Natural killer cell (primary cell): ENCODE measurements at regions not wholly inside any gene's neighbourhood (a gene's known extent, or its start where the extent isn't known, plus 50 kb on each side); places are given as distances from the start of the nearest gene placed in this dataset.

Experiments used
- ATAC-seq, 3 donors: fragments of 150-1000 bp in 2 of 3; fragments of 200-7000 bp in 1 of 3; cut with Tn5 transposase; 1 replicate in 1 of 3; 2 replicates in 2 of 3; pipeline ENCODE4 v1.10.0; 2021; ENCODE audit warnings: mild to moderate bottlenecking in 2 of 3, moderate library complexity in 2 of 3
- DNase-seq, 2 donors: peaks; one replicate each; pipeline versions ENCODE4 v3.0.0 to v3.0.0-alpha.2; 2013 to 2021; ENCODE audit warnings: mixed read lengths in 1 of 2
- H3K27ac ChIP-seq: one replicate; pipeline ENCODE4 v1.5.1; 2013; ENCODE audit warnings: mild to moderate bottlenecking, low read length
- H3K27me3 ChIP-seq: one replicate; pipeline ENCODE4 v1.6.1; 2013; ENCODE audit warnings: low read length; ENCODE audit not compliant: control insufficient read depth, insufficient read depth
- H3K36me3 ChIP-seq: one replicate; pipeline ENCODE4 v1.6.1; 2013; ENCODE audit warnings: low read length; ENCODE audit not compliant: control insufficient read depth, insufficient read depth
- H3K4me1 ChIP-seq: one replicate; pipeline ENCODE4 v1.6.1; 2013; ENCODE audit warnings: low read length; ENCODE audit not compliant: control insufficient read depth, insufficient read depth
- H3K4me3 ChIP-seq: one replicate; pipeline ENCODE4 v1.5.1; 2013; ENCODE audit warnings: low read length
- H3K9me3 ChIP-seq: one replicate; pipeline ENCODE4 v1.6.1; 2013; ENCODE audit warnings: low read length; ENCODE audit not compliant: control insufficient read depth, insufficient read depth
- H3K27ac Mint-ChIP-seq, 2 donors: one replicate each; pipeline ENCODE4 v1.8.0; 2022; ENCODE audit warnings: mild to moderate bottlenecking in 2 of 2, mixed read lengths in 2 of 2, moderate library complexity in 1 of 2
- H3K27me3 Mint-ChIP-seq, 2 donors: one replicate each; pipeline ENCODE4 v1.8.0; 2022; ENCODE audit warnings: low read depth in 2 of 2, mixed read lengths in 2 of 2
- H3K36me3 Mint-ChIP-seq: one replicate; pipeline ENCODE4 v1.8.0; 2022; ENCODE audit warnings: mixed read lengths
- H3K4me1 Mint-ChIP-seq, 2 donors: one replicate each; pipeline ENCODE4 v1.8.0; 2022; ENCODE audit warnings: mixed read lengths in 2 of 2
- H3K4me3 Mint-ChIP-seq: one replicate; pipeline ENCODE4 v1.8.0; 2022; ENCODE audit warnings: mild to moderate bottlenecking, moderate library complexity, mixed read lengths
- H3K9me3 Mint-ChIP-seq, 2 donors: one replicate each; pipeline ENCODE4 v1.8.0; 2022; ENCODE audit warnings: mixed read lengths in 2 of 2
- CTCF ChIP-seq: fragments of 200-600 bp; IDR thresholded peaks from one replicate; pipeline ENCODE4 v1.8.0; 2022; ENCODE audit warnings: antibody characterized with exemption
- WGBS: methylation state at CpG from one replicate; pipeline ENCODE4 v1.1.7; 2013; ENCODE audit warnings: missing lambda C conversion rate; ENCODE audit not compliant: insufficient coverage; 5-methylcytosine and 5-hydroxymethylcytosine counted together
- intact Hi-C: fragments of 100-400 bp; cut with micrococcal nuclease; formaldehyde crosslinking; loops from one replicate; pipeline ENCODE4 v1.14.2; 2022

DNA sequence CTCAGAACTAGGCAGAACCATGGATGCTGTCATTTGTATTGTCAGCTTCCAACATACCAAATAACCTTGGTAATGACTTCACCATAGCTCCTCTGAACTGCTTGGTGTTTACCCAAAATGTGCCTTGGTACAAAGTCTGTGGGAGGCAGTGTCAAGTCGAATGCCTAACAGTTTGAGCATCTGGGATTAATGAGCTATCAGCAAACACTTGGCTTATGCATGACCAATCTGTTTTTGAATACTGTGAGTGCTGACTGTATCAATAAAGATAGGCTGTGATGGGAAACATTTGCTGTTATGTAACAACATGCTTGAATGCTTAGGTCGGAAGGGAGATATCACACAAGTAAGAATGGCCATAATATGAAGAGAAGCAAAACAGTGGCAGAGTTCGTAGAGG is 455.4 kb downstream of the CMPK2 start:
- peaks cover 8 to 11% of the 10 kb centered on the region in 2 donors for H3K9me3 Mint-ChIP-seq
- H3K4me3 Mint-ChIP-seq: no peak overlapping the region
- DNase-seq: no peak
- no peaks in the 10 kb centered on the region for H3K36me3 Mint-ChIP-seq
- H3K27ac Mint-ChIP-seq: no peak overlapping the region
- no peak for ATAC-seq
- 76% methylated on average over 3 of the region's 3 CpGs for WGBS
- Histone ChIP-seq H3K36me3 (no peaks in the 10 kb centered on the region), H3K27ac (no peak overlapping the region), H3K4me1 (no peaks in the 10 kb centered on the region), H3K27me3 (no peaks in the 10 kb centered on the region), H3K9me3 (no peaks in the 10 kb centered on the region), H3K4me3 (no peak overlapping the region)
- no peaks in the 10 kb centered on the region for H3K4me1 Mint-ChIP-seq
- no peaks in the 10 kb centered on the region for H3K27me3 Mint-ChIP-seq
- no peak for TF ChIP-seq CTCF
- intact Hi-C loops: no loop called here

DNA sequence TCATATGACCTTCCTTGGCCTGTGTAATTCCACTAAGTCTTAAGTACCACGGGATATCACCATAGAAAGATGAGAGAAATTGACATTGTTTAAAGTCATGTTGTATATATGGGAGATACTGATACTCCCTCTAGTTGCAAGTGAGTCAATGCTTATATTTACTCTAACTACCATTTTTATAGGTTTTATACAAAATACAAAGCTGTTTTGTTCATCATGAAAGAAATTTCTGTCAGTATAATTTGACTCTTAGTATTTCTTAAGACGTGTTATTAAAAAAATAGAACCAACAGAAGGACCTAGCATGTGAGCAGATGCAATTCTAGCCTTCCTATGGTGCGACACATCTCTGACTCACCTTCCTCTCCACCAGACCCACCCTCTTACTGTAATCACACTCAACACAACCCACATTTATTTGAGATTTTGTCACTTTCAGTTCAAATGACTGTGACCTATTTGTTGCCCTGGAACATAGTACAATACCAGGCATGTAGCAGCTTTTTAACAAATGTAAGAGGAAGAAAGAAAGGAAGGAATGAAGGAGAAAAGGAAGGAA is 453.1 kb downstream of the CMPK2 start:
- WGBS: 79% methylated on average over 3 of the region's 3 CpGs
- peaks cover 8 to 12% of the 10 kb centered on the region in 2 donors for H3K9me3 Mint-ChIP-seq
- no peak for TF ChIP-seq CTCF
- intact Hi-C loops: no loop called here
- DNase-seq: no peak
- Histone ChIP-seq H3K27ac (no peak overlapping the region), H3K4me3 (no peak overlapping the region), H3K27me3 (no peaks in the 10 kb centered on the region), H3K9me3 (no peaks in the 10 kb centered on the region), H3K36me3 (no peaks in the 10 kb centered on the region), H3K4me1 (no peaks in the 10 kb centered on the region)
- no peak for ATAC-seq
- H3K27ac Mint-ChIP-seq: no peak overlapping the region
- no peaks in the 10 kb centered on the region for H3K36me3 Mint-ChIP-seq
- no peaks in the 10 kb centered on the region for H3K27me3 Mint-ChIP-seq
- no peaks in the 10 kb centered on the region for H3K4me1 Mint-ChIP-seq
- H3K4me3 Mint-ChIP-seq: no peak overlapping the region

DNA sequence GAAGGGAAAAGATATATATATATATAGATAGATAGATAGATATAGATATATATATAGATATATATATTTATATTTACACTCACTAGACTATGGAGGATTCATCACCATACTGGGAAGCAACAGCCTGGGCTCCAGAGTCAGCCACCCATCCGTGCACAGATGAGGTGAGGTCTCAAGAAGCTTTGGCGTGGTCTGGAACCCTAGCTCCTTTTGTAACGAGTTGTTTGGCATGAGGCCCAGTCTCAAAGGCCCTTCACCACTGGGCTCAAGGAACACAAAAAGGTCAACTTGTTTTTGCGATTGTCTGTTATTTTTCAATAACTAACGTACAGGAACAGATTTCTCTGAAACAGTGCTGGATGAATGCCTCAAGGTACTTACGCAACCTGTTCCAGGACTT is 448.7 kb downstream of the CMPK2 start:
- H3K27me3 Mint-ChIP-seq: no peaks in the 10 kb centered on the region
- intact Hi-C loops: no loop called here
- 85% methylated on average over 6 of the region's 6 CpGs for WGBS
- H3K27ac Mint-ChIP-seq: no peak overlapping the region
- ATAC-seq: no peak
- H3K36me3 Mint-ChIP-seq: no peaks in the 10 kb centered on the region
- H3K27ac ChIP-seq: no peak overlapping the region
- DNase-seq: no peak
- H3K9me3 ChIP-seq: no peaks in the 10 kb centered on the region
- no peaks in the 10 kb centered on the region for H3K4me1 Mint-ChIP-seq
- no peak overlapping the region for H3K4me3 ChIP-seq
- H3K36me3 ChIP-seq: no peaks in the 10 kb centered on the region
- H3K27me3 ChIP-seq: no peaks in the 10 kb centered on the region
- no peak for TF ChIP-seq CTCF
- H3K9me3 Mint-ChIP-seq: peaks cover 8 to 9% of the 10 kb centered on the region in 2 donors
- no peak overlapping the region for H3K4me3 Mint-ChIP-seq
- H3K4me1 ChIP-seq: no peaks in the 10 kb centered on the region

- Histone ChIP-seq H3K9me3 (no peaks in the 10 kb centered on the region), H3K36me3 (no peaks in the 10 kb centered on the region), H3K27me3 (no peaks in the 10 kb centered on the region), H3K4me1 (no peaks in the 10 kb centered on the region), H3K27ac (no peak overlapping the region), H3K4me3 (no peak overlapping the region)
- TF ChIP-seq CTCF: no peak
- Mint-ChIP-seq H3K36me3 (no peaks in the 10 kb centered on the region), H3K4me1 (no peaks in the 10 kb centered on the region), H3K4me3 (no peak overlapping the region), H3K9me3 (peaks cover 5 to 6% of the 10 kb centered on the region in 2 donors), H3K27me3 (no peaks in the 10 kb centered on the region), H3K27ac (no peak overlapping the region)
- no peak for ATAC-seq
- 17% methylated on average over 1 of the region's 1 CpG for WGBS
- intact Hi-C loops: no loop called here
- no peak for DNase-seq
Observed at GRCh38 chr2:6418291-6418690, 447.4 kb downstream of the CMPK2 start.
